ENCODE measurements at regions not wholly inside any gene's neighbourhood (a gene's known extent, or its start where the extent isn't known, plus 50 kb on each side); places are given as distances from the start of the nearest gene placed in this dataset.

- no peak for DNase-seq (ENCODE audit: extremely low spot score, unreplicated experiment)
- TF ChIP-seq CTCF (IDR thresholded peaks at IDR 0.05) = no peak
- Mint-ChIP-seq H3K27me3 (ENCODE audit: unreplicated experiment) (no peaks in the 10 kb centered on the region), H3K27ac (ENCODE audit: unreplicated experiment) (no peak overlapping the region), H3K4me1 (ENCODE audit: unreplicated experiment) (peaks cover 5% of the 10 kb centered on the region), H3K9me3 (ENCODE audit: unreplicated experiment) (no peaks in the 10 kb centered on the region), H3K4me3 (ENCODE audit: unreplicated experiment) (no peak overlapping the region), H3K36me3 (ENCODE audit: unreplicated experiment) (no peaks in the 10 kb centered on the region)
These were observed 442.9 kb downstream of the QKI start for GRCh38 chr6:163857421-163857820.

- Mint-ChIP-seq H3K4me1 (ENCODE audit: unreplicated experiment) (no peaks in the 10 kb centered on the region), H3K4me3 (ENCODE audit: unreplicated experiment) (no peak overlapping the region), H3K36me3 (ENCODE audit: unreplicated experiment) (no peaks in the 10 kb centered on the region), H3K9me3 (ENCODE audit: unreplicated experiment) (peaks cover 28% of the 10 kb centered on the region), H3K27me3 (ENCODE audit: unreplicated experiment) (peaks cover 2% of the 10 kb centered on the region), H3K27ac (ENCODE audit: unreplicated experiment) (no peak overlapping the region)
- TF ChIP-seq CTCF (IDR thresholded peaks at IDR 0.05) = no peak
- DNase-seq (ENCODE audit: extremely low spot score, unreplicated experiment) = no peak
These were observed 436.4 kb downstream of the QKI start for GRCh38 chr6:163850874-163851273.

GRCh38 chr6:163844761-163845160 is 430.2 kb downstream of the QKI start:
- no peak for DNase-seq (ENCODE audit: extremely low spot score, unreplicated experiment)
- H3K4me3 Mint-ChIP-seq (ENCODE audit: unreplicated experiment) = no peak overlapping the region
- H3K9me3 Mint-ChIP-seq (ENCODE audit: unreplicated experiment) = peaks cover 11% of the 10 kb centered on the region
- H3K4me1 Mint-ChIP-seq (ENCODE audit: unreplicated experiment) = no peaks in the 10 kb centered on the region
- no peak for TF ChIP-seq CTCF (IDR thresholded peaks at IDR 0.05)
- no peaks in the 10 kb centered on the region for H3K36me3 Mint-ChIP-seq (ENCODE audit: unreplicated experiment)
- peaks cover 2% of the 10 kb centered on the region for H3K27me3 Mint-ChIP-seq (ENCODE audit: unreplicated experiment)
- no peak overlapping the region for H3K27ac Mint-ChIP-seq (ENCODE audit: unreplicated experiment)

GRCh38 chr6:163844357-163844756 is 429.8 kb downstream of the QKI start:
- Mint-ChIP-seq H3K27me3 (ENCODE audit: unreplicated experiment) (peaks cover 2% of the 10 kb centered on the region), H3K4me3 (ENCODE audit: unreplicated experiment) (no peak overlapping the region), H3K27ac (ENCODE audit: unreplicated experiment) (no peak overlapping the region), H3K9me3 (ENCODE audit: unreplicated experiment) (peaks cover 10% of the 10 kb centered on the region), H3K36me3 (ENCODE audit: unreplicated experiment) (no peaks in the 10 kb centered on the region), H3K4me1 (ENCODE audit: unreplicated experiment) (no peaks in the 10 kb centered on the region)
- DNase-seq (ENCODE audit: extremely low spot score, unreplicated experiment) = no peak
- no peak for TF ChIP-seq CTCF (IDR thresholded peaks at IDR 0.05)

- Mint-ChIP-seq H3K27me3 (ENCODE audit: unreplicated experiment) (no peaks in the 10 kb centered on the region), H3K9me3 (ENCODE audit: unreplicated experiment) (peaks cover 6% of the 10 kb centered on the region), H3K36me3 (ENCODE audit: unreplicated experiment) (no peaks in the 10 kb centered on the region), H3K4me1 (ENCODE audit: unreplicated experiment) (no peaks in the 10 kb centered on the region), H3K4me3 (ENCODE audit: unreplicated experiment) (no peak overlapping the region), H3K27ac (ENCODE audit: unreplicated experiment) (no peak overlapping the region)
- no peak for DNase-seq (ENCODE audit: extremely low spot score, unreplicated experiment)
- no peak for TF ChIP-seq CTCF (IDR thresholded peaks at IDR 0.05)
These were observed 428.7 kb downstream of the QKI start for GRCh38 chr6:163843218-163843617.
